ENCODE measurements at regions not wholly inside any gene's neighbourhood (a gene's known extent, or its start where the extent isn't known, plus 50 kb on each side); places are given as distances from the start of the nearest gene placed in this dataset.
"Not testable (repeated sequence)": the region's sequence is repeated elsewhere in the genome, so short reads cannot be mapped to it uniquely, and the experiment has no call there.

GRCh38 chr3:18177271-18177670 is 247.9 kb downstream of the SATB1 start:
- DNase-seq (ENCODE audit: low read depth, low spot score), result no peak
- Histone ChIP-seq H3K9me3 (ENCODE audit: insufficient read depth, low read length) (peaks cover 9% of the 10 kb centered on the region; the same call in 1 of the 2 replicates), H3K4me1 (ENCODE audit: insufficient read depth, insufficient read length) (no peaks in the 10 kb centered on the region), H3K9ac (ENCODE audit: insufficient read length, low read depth) (no peak overlapping the region), H3K27me3 (ENCODE audit: insufficient read depth, insufficient read length) (no peaks in the 10 kb centered on the region), H3K4me3 (ENCODE audit: insufficient read length, low read depth) (no peak overlapping the region), H3K36me3 (ENCODE audit: insufficient read depth, insufficient read length, low read length) (no peaks in the 10 kb centered on the region)
- no peak for TF ChIP-seq ZNF274 (IDR thresholded peaks at IDR 0.05; ENCODE audit: low read depth, low read length)
- no peak for TF ChIP-seq SUZ12 (IDR thresholded peaks at IDR 0.05; ENCODE audit: extremely low read depth, insufficient read depth, insufficient read length)

GRCh38 chr3:18173891-18174290 is 251.2 kb downstream of the SATB1 start:
- H3K4me1 ChIP-seq (ENCODE audit: insufficient read depth, insufficient read length); H3K4me3 ChIP-seq (ENCODE audit: insufficient read length, low read depth); DNase-seq (ENCODE audit: low read depth, low spot score); H3K36me3 ChIP-seq (ENCODE audit: insufficient read depth, insufficient read length, low read length); H3K27me3 ChIP-seq (ENCODE audit: insufficient read depth, insufficient read length); H3K9ac ChIP-seq (ENCODE audit: insufficient read length, low read depth): not testable (repeated sequence)
- peaks cover 11% of the 10 kb centered on the region; the same call in 1 of the 2 replicates for H3K9me3 ChIP-seq (ENCODE audit: insufficient read depth, low read length)

- TF ChIP-seq SUZ12 (IDR thresholded peaks at IDR 0.05; ENCODE audit: extremely low read depth, insufficient read depth, insufficient read length), result no peak
- no peak for TF ChIP-seq ZNF274 (IDR thresholded peaks at IDR 0.05; ENCODE audit: low read depth, low read length)
- no peak for TF ChIP-seq YY1 (IDR thresholded peaks at IDR 0.05; ENCODE audit: insufficient read depth, insufficient read length)
- H3K9me3 ChIP-seq (ENCODE audit: insufficient read depth, low read length), result no peaks in the 10 kb centered on the region
- H3K4me3 ChIP-seq (ENCODE audit: insufficient read length, low read depth), result no peak overlapping the region
- H3K36me3 ChIP-seq (ENCODE audit: insufficient read depth, insufficient read length, low read length), result peaks cover 3% of the 10 kb centered on the region
- no peaks in the 10 kb centered on the region for H3K4me1 ChIP-seq (ENCODE audit: insufficient read depth, insufficient read length)
- H3K9ac ChIP-seq (ENCODE audit: insufficient read length, low read depth), result no peak overlapping the region
- no peak for DNase-seq (ENCODE audit: low read depth, low spot score)
- H3K27me3 ChIP-seq (ENCODE audit: insufficient read depth, insufficient read length), result no peaks in the 10 kb centered on the region
These were observed 265.5 kb downstream of the SATB1 start for GRCh38 chr3:18159681-18160080.

GRCh38 chr3:18153571-18154173 is 271.5 kb downstream of the SATB1 start:
- no peak for DNase-seq (ENCODE audit: low read depth, low spot score)
- Histone ChIP-seq H3K9ac (ENCODE audit: insufficient read length, low read depth) (no peak overlapping the region), H3K9me3 (ENCODE audit: insufficient read depth, low read length) (no peaks in the 10 kb centered on the region), H3K4me3 (ENCODE audit: insufficient read length, low read depth) (no peak overlapping the region), H3K4me1 (ENCODE audit: insufficient read depth, insufficient read length) (no peaks in the 10 kb centered on the region), H3K36me3 (ENCODE audit: insufficient read depth, insufficient read length, low read length) (peaks cover 3% of the 10 kb centered on the region), H3K27me3 (ENCODE audit: insufficient read depth, insufficient read length) (no peaks in the 10 kb centered on the region)
- TF ChIP-seq YY1 (IDR thresholded peaks at IDR 0.05; ENCODE audit: insufficient read depth, insufficient read length) (no peak), ZNF274 (IDR thresholded peaks at IDR 0.05; ENCODE audit: low read depth, low read length) (no peak), SUZ12 (IDR thresholded peaks at IDR 0.05; ENCODE audit: extremely low read depth, insufficient read depth, insufficient read length) (no peak)

GRCh38 chr3:18151199-18151598 is 273.9 kb downstream of the SATB1 start:
- no peaks in the 10 kb centered on the region for H3K9me3 ChIP-seq (ENCODE audit: insufficient read depth, low read length)
- H3K4me1 ChIP-seq (ENCODE audit: insufficient read depth, insufficient read length), result no peaks in the 10 kb centered on the region
- TF ChIP-seq SUZ12 (IDR thresholded peaks at IDR 0.05; ENCODE audit: extremely low read depth, insufficient read depth, insufficient read length) (no peak), ZNF274 (IDR thresholded peaks at IDR 0.05; ENCODE audit: low read depth, low read length) (no peak), YY1 (IDR thresholded peaks at IDR 0.05; ENCODE audit: insufficient read depth, insufficient read length) (no peak)
- H3K27me3 ChIP-seq (ENCODE audit: insufficient read depth, insufficient read length), result no peaks in the 10 kb centered on the region
- no peaks in the 10 kb centered on the region for H3K36me3 ChIP-seq (ENCODE audit: insufficient read depth, insufficient read length, low read length)
- no peak for DNase-seq (ENCODE audit: low read depth, low spot score)
- H3K9ac ChIP-seq (ENCODE audit: insufficient read length, low read depth), result no peak overlapping the region
- no peak overlapping the region for H3K4me3 ChIP-seq (ENCODE audit: insufficient read length, low read depth)

- Histone ChIP-seq H3K9me3 (ENCODE audit: insufficient read depth, low read length) (no peaks in the 10 kb centered on the region), H3K27me3 (ENCODE audit: insufficient read depth, insufficient read length) (no peaks in the 10 kb centered on the region), H3K9ac (ENCODE audit: insufficient read length, low read depth) (no peak overlapping the region), H3K4me3 (ENCODE audit: insufficient read length, low read depth) (no peak overlapping the region), H3K36me3 (ENCODE audit: insufficient read depth, insufficient read length, low read length) (no peaks in the 10 kb centered on the region), H3K4me1 (ENCODE audit: insufficient read depth, insufficient read length) (no peaks in the 10 kb centered on the region)
- DNase-seq (ENCODE audit: low read depth, low spot score), result no peak
- no peak for TF ChIP-seq SUZ12 (IDR thresholded peaks at IDR 0.05; ENCODE audit: extremely low read depth, insufficient read depth, insufficient read length)
- TF ChIP-seq ZNF274 (IDR thresholded peaks at IDR 0.05; ENCODE audit: low read depth, low read length), result no peak
- TF ChIP-seq YY1 (IDR thresholded peaks at IDR 0.05; ENCODE audit: insufficient read depth, insufficient read length), result no peak
These were observed 275.2 kb downstream of the SATB1 start for GRCh38 chr3:18149935-18150334.

- H3K27me3 ChIP-seq (ENCODE audit: insufficient read depth, insufficient read length), result no peaks in the 10 kb centered on the region
- no peak overlapping the region for H3K9ac ChIP-seq (ENCODE audit: insufficient read length, low read depth)
- H3K36me3 ChIP-seq (ENCODE audit: insufficient read depth, insufficient read length, low read length), result no peaks in the 10 kb centered on the region
- DNase-seq (ENCODE audit: low read depth, low spot score), result no peak
- no peaks in the 10 kb centered on the region for H3K9me3 ChIP-seq (ENCODE audit: insufficient read depth, low read length)
- no peak for TF ChIP-seq ZNF274 (IDR thresholded peaks at IDR 0.05; ENCODE audit: low read depth, low read length)
- no peak overlapping the region for H3K4me3 ChIP-seq (ENCODE audit: insufficient read length, low read depth)
- no peaks in the 10 kb centered on the region for H3K4me1 ChIP-seq (ENCODE audit: insufficient read depth, insufficient read length)
These were observed 275.8 kb downstream of the SATB1 start for GRCh38 chr3:18149386-18149785.

GRCh38 chr3:18144571-18144970 is 280.6 kb downstream of the SATB1 start:
- Histone ChIP-seq H3K27me3 (ENCODE audit: insufficient read depth, insufficient read length) (no peaks in the 10 kb centered on the region), H3K36me3 (ENCODE audit: insufficient read depth, insufficient read length, low read length) (no peaks in the 10 kb centered on the region)
- TF ChIP-seq YY1 (IDR thresholded peaks at IDR 0.05; ENCODE audit: insufficient read depth, insufficient read length) (no peak), ZNF274 (IDR thresholded peaks at IDR 0.05; ENCODE audit: low read depth, low read length) (no peak), SUZ12 (IDR thresholded peaks at IDR 0.05; ENCODE audit: extremely low read depth, insufficient read depth, insufficient read length) (no peak)

More at GRCh38 chr3:18144571-18144970, 280.6 kb downstream of the SATB1 start:
- DNase-seq (ENCODE audit: low read depth, low spot score), result no peak
- H3K4me3 ChIP-seq (ENCODE audit: insufficient read length, low read depth), result no peak overlapping the region
- no peak overlapping the region for H3K9ac ChIP-seq (ENCODE audit: insufficient read length, low read depth)
- H3K4me1 ChIP-seq (ENCODE audit: insufficient read depth, insufficient read length), result no peaks in the 10 kb centered on the region
- no peaks in the 10 kb centered on the region for H3K9me3 ChIP-seq (ENCODE audit: insufficient read depth, low read length)
